ENCODE measurements at regions not wholly inside any gene's neighbourhood (a gene's known extent, or its start where the extent isn't known, plus 50 kb on each side); places are given as distances from the start of the nearest gene placed in this dataset.

GRCh38 chr5:68631884-68632283 is 416.3 kb downstream of the PIK3R1 start:
- Mint-ChIP-seq H3K4me1 (no peaks in the 10 kb centered on the region), H3K4me3 (no peak overlapping the region), H3K27me3 (peaks cover 5% of the 10 kb centered on the region), H3K27ac (no peak overlapping the region), H3K36me3 (no peaks in the 10 kb centered on the region), H3K9me3 (no peaks in the 10 kb centered on the region)
- ATAC-seq (ENCODE audit: low read depth) (no peak), DNase-seq (no peak)
- POLR2A ChIA-PET = no interaction called here

- H3K36me3 Mint-ChIP-seq = no peaks in the 10 kb centered on the region
- H3K4me1 Mint-ChIP-seq = no peaks in the 10 kb centered on the region
- no peak overlapping the region for H3K4me3 Mint-ChIP-seq
- no peaks in the 10 kb centered on the region for H3K9me3 Mint-ChIP-seq
- no peak overlapping the region for H3K27ac Mint-ChIP-seq
- no peak for DNase-seq
- no peak for ATAC-seq (ENCODE audit: low read depth)
- peaks cover 23% of the 10 kb centered on the region for H3K27me3 Mint-ChIP-seq
- POLR2A ChIA-PET = no interaction called here
Measured at GRCh38 chr5:68641211-68641610, 425.7 kb downstream of the PIK3R1 start.

- DNase-seq = no peak
- POLR2A ChIA-PET = no interaction called here
- H3K27me3 Mint-ChIP-seq = peaks cover 16% of the 10 kb centered on the region
- H3K36me3 Mint-ChIP-seq = no peaks in the 10 kb centered on the region
- no peaks in the 10 kb centered on the region for H3K9me3 Mint-ChIP-seq
- no peak overlapping the region for H3K4me3 Mint-ChIP-seq
- no peaks in the 10 kb centered on the region for H3K4me1 Mint-ChIP-seq
- ATAC-seq (ENCODE audit: low read depth) = no peak
- no peak overlapping the region for H3K27ac Mint-ChIP-seq
Measured at GRCh38 chr5:68643064-68643463, 427.5 kb downstream of the PIK3R1 start.

GRCh38 chr5:68644971-68645370 is 429.4 kb downstream of the PIK3R1 start:
- H3K9me3 Mint-ChIP-seq = no peaks in the 10 kb centered on the region

GRCh38 chr5:68646144-68646543 is 430.6 kb downstream of the PIK3R1 start:
- H3K9me3 Mint-ChIP-seq = no peaks in the 10 kb centered on the region
- no peaks in the 10 kb centered on the region for H3K27me3 Mint-ChIP-seq
- no peaks in the 10 kb centered on the region for H3K36me3 Mint-ChIP-seq
- DNase-seq (no peak), ATAC-seq (ENCODE audit: low read depth) (no peak)
- POLR2A ChIA-PET = no interaction called here
- no peak overlapping the region for H3K27ac Mint-ChIP-seq
- no peaks in the 10 kb centered on the region for H3K4me1 Mint-ChIP-seq
- H3K4me3 Mint-ChIP-seq = no peak overlapping the region

More at GRCh38 chr5:68644971-68645370, 429.4 kb downstream of the PIK3R1 start:
- Mint-ChIP-seq H3K4me3 (no peak overlapping the region), H3K36me3 (no peaks in the 10 kb centered on the region), H3K27me3 (peaks cover 2% of the 10 kb centered on the region), H3K27ac (no peak overlapping the region), H3K4me1 (no peaks in the 10 kb centered on the region)
- ATAC-seq (ENCODE audit: low read depth) = no peak
- POLR2A ChIA-PET = no interaction called here
- no peak for DNase-seq

GRCh38 chr5:68647743-68648142 is 432.2 kb downstream of the PIK3R1 start:
- Mint-ChIP-seq H3K27me3 (no peaks in the 10 kb centered on the region), H3K36me3 (no peaks in the 10 kb centered on the region), H3K4me3 (no peak overlapping the region), H3K4me1 (no peaks in the 10 kb centered on the region), H3K27ac (no peak overlapping the region), H3K9me3 (no peaks in the 10 kb centered on the region)
- ATAC-seq (ENCODE audit: low read depth) (no peak), DNase-seq (no peak)
- POLR2A ChIA-PET = no interaction called here

GRCh38 chr5:68648944-68649857 is 433.6 kb downstream of the PIK3R1 start:
- POLR2A ChIA-PET = no interaction called here

GRCh38 chr5:68652534-68652965 is 437.0 kb downstream of the PIK3R1 start:
- Mint-ChIP-seq H3K9me3 (peaks cover 1% of the 10 kb centered on the region), H3K4me1 (no peaks in the 10 kb centered on the region), H3K36me3 (no peaks in the 10 kb centered on the region), H3K27me3 (peaks cover 4% of the 10 kb centered on the region), H3K4me3 (no peak overlapping the region), H3K27ac (no peak overlapping the region)
- DNase-seq = no peak
- POLR2A ChIA-PET = no interaction called here
- no peak for ATAC-seq (ENCODE audit: low read depth)

More at GRCh38 chr5:68648944-68649857, 433.6 kb downstream of the PIK3R1 start:
- Mint-ChIP-seq H3K4me1 (no peaks in the 10 kb centered on the region), H3K36me3 (no peaks in the 10 kb centered on the region), H3K9me3 (no peaks in the 10 kb centered on the region), H3K27me3 (peaks cover 1% of the 10 kb centered on the region), H3K27ac (no peak overlapping the region), H3K4me3 (no peak overlapping the region)
- DNase-seq = no peak
- no peak for ATAC-seq (ENCODE audit: low read depth)

- H3K4me3 Mint-ChIP-seq = no peak overlapping the region
- no peaks in the 10 kb centered on the region for H3K4me1 Mint-ChIP-seq
- ATAC-seq (ENCODE audit: low read depth) (no peak), DNase-seq (no peak)
- no peak overlapping the region for H3K27ac Mint-ChIP-seq
- H3K27me3 Mint-ChIP-seq = peaks cover 4% of the 10 kb centered on the region
- POLR2A ChIA-PET = no interaction called here
- H3K36me3 Mint-ChIP-seq = no peaks in the 10 kb centered on the region
- H3K9me3 Mint-ChIP-seq = peaks cover 1% of the 10 kb centered on the region
Measured at GRCh38 chr5:68653471-68653870, 437.9 kb downstream of the PIK3R1 start.

- Mint-ChIP-seq H3K27me3 (peaks cover 4% of the 10 kb centered on the region), H3K4me3 (no peak overlapping the region), H3K4me1 (no peaks in the 10 kb centered on the region), H3K36me3 (no peaks in the 10 kb centered on the region), H3K27ac (no peak overlapping the region), H3K9me3 (peaks cover 1% of the 10 kb centered on the region)
- POLR2A ChIA-PET = no interaction called here
- no peak for ATAC-seq (ENCODE audit: low read depth)
- DNase-seq = no peak
Measured at GRCh38 chr5:68657055-68657961, 436.5 kb upstream of the SLC30A5 start.

- DNase-seq (no peak), ATAC-seq (ENCODE audit: low read depth) (no peak)
- POLR2A ChIA-PET = no interaction called here
- H3K27ac Mint-ChIP-seq = no peak overlapping the region
- peaks cover 3% of the 10 kb centered on the region for H3K9me3 Mint-ChIP-seq
- H3K4me3 Mint-ChIP-seq = no peak overlapping the region
- no peaks in the 10 kb centered on the region for H3K4me1 Mint-ChIP-seq
- peaks cover 4% of the 10 kb centered on the region for H3K27me3 Mint-ChIP-seq
- H3K36me3 Mint-ChIP-seq = no peaks in the 10 kb centered on the region
Measured at GRCh38 chr5:68658810-68659372, 434.9 kb upstream of the SLC30A5 start.

- Mint-ChIP-seq H3K36me3 (no peaks in the 10 kb centered on the region), H3K4me1 (no peaks in the 10 kb centered on the region), H3K27me3 (no peaks in the 10 kb centered on the region), H3K9me3 (peaks cover 2% of the 10 kb centered on the region), H3K4me3 (no peak overlapping the region), H3K27ac (no peak overlapping the region)
- ATAC-seq (ENCODE audit: low read depth) (no peak), DNase-seq (no peak)
- POLR2A ChIA-PET = no interaction called here
Measured at GRCh38 chr5:68659881-68660280, 433.9 kb upstream of the SLC30A5 start.

GRCh38 chr5:68661237-68661636 is 432.6 kb upstream of the SLC30A5 start:
- Mint-ChIP-seq H3K4me1 (no peaks in the 10 kb centered on the region), H3K4me3 (no peak overlapping the region), H3K27me3 (no peaks in the 10 kb centered on the region), H3K36me3 (no peaks in the 10 kb centered on the region), H3K27ac (no peak overlapping the region), H3K9me3 (peaks cover 2% of the 10 kb centered on the region)
- ATAC-seq (ENCODE audit: low read depth) = no peak
- DNase-seq = no peak
- POLR2A ChIA-PET = no interaction called here

Data from activated naive CD8-positive, alpha-beta T cell treated with anti-CD3 and anti-CD28 coated beads, Interleukin-2, amount 10 ng/mL, durations not matched to agents 7 days and 5 days (primary cell).